ENCODE measurements at regions not wholly inside any gene's neighbourhood (a gene's known extent, or its start where the extent isn't known, plus 50 kb on each side); places are given as distances from the start of the nearest gene placed in this dataset.
A peak's percentile ranks its signal among the peaks of the same experiment; 100 is the strongest.

DNA sequence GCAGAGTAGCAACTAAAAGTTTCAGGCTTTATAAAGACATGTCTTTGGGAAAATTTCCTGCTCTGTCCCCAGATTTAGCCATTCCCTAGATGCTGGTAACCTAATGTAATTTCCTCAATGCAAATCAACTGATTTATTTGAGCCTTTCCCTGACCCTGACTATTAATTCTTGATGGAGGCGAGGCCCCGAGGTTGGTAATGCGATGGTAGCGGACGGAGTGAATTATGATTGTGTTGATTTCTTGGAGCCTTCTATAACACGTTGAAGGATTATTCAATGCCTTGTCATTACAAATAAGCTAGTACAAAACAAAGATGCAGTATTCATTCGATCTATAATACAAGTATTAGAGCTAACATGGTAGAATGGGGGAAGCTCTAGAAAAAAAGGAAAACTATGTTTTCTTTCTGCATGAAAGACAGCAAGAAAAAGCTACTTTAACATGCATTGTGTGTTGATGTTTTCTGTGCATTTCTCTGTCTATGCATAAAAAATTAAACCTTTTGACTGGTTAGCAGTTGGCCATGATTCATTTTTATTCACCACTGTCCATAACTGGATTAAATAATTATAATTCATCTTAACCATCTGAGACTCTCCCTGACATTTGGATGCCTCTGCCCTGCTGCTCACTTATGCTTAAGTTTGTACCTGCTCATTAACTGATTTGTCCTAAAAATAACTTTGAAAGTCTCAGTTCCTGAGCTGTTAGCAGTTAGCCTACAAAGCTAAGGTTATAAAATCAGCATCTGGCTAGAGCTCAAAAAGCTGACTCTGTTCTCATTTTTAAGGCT, 490.2 kb upstream of the NUDT12 start:
- H3K27ac ChIP-seq (ENCODE audit: low read depth in 1 of 2, low read length in 1 of 2) = no peak overlapping the region
- no peak for DNase-seq
- H3K4me1 ChIP-seq (ENCODE audit: control insufficient read depth in 5 of 5, insufficient read depth in 5 of 5, low read length in 5 of 5) = peaks cover 0 to 13% (median 0%) of the 10 kb centered on the region in 5 donors
- 87 to 92% methylated on average over 7 of the region's 7 CpGs for WGBS, 2 donors
- ATAC-seq (ENCODE audit: insufficient read depth, low FRiP score) = no peak
- H3K9me3 ChIP-seq (ENCODE audit: control insufficient read depth in 4 of 4, insufficient read depth in 3 of 4, low read length in 3 of 4) = no peaks in the 10 kb centered on the region
- TF ChIP-seq, protein P1, sequence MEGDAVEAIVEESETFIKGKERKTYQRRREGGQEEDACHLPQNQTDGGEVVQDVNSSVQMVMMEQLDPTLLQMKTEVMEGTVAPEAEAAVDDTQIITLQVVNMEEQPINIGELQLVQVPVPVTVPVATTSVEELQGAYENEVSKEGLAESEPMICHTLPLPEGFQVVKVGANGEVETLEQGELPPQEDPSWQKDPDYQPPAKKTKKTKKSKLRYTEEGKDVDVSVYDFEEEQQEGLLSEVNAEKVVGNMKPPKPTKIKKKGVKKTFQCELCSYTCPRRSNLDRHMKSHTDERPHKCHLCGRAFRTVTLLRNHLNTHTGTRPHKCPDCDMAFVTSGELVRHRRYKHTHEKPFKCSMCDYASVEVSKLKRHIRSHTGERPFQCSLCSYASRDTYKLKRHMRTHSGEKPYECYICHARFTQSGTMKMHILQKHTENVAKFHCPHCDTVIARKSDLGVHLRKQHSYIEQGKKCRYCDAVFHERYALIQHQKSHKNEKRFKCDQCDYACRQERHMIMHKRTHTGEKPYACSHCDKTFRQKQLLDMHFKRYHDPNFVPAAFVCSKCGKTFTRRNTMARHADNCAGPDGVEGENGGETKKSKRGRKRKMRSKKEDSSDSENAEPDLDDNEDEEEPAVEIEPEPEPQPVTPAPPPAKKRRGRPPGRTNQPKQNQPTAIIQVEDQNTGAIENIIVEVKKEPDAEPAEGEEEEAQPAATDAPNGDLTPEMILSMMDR (IDR thresholded peaks at IDR 0.05; ENCODE audit: control extremely low read depth, extremely low read depth) = no peak
- no peak overlapping the region for H3K4me3 ChIP-seq
- no peak overlapping the region for H3K9ac ChIP-seq (ENCODE audit: insufficient read depth in 1 of 2, low read length in 2 of 2)
- no peaks in the 10 kb centered on the region for H3K36me3 ChIP-seq (ENCODE audit: control insufficient read depth in 4 of 4, insufficient read depth in 4 of 4, low read length in 4 of 4)
- H3K27me3 ChIP-seq (ENCODE audit: control insufficient read depth in 3 of 3, insufficient read depth in 3 of 3, low read length in 2 of 3) = no peaks in the 10 kb centered on the region

DNA sequence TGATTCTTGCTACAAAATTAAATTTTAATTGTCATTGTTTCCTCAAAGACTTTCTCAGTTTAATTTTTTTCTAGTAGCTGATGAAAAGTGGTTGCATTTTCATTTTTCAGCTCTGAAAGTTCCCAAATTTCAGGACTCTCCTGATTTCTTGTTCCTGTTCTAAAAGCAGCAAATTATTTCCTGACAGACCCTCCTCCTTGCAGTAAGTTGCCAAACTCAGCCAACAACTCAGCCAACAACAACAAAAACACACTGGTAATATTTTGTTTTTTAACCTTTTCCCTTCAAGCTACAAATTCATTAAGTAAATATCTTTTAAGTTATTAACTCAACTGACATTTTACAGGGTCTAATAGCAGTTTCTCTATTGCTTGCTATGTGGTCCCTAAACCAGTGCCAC, 487.8 kb upstream of the NUDT12 start:
- TF ChIP-seq, protein P1 (IDR thresholded peaks at IDR 0.05; ENCODE audit: control extremely low read depth, extremely low read depth) = no peak
- ATAC-seq (ENCODE audit: insufficient read depth, low FRiP score) (no peak), DNase-seq (peak in 2 of 3 donors; percentile 24 to 62)
- H3K4me3 ChIP-seq = no peak overlapping the region
- no peak overlapping the region for H3K27ac ChIP-seq (ENCODE audit: low read depth in 1 of 2, low read length in 1 of 2)
- no peak overlapping the region for H3K9ac ChIP-seq (ENCODE audit: insufficient read depth in 1 of 2, low read length in 2 of 2)
- H3K36me3 ChIP-seq (ENCODE audit: control insufficient read depth in 4 of 4, insufficient read depth in 4 of 4, low read length in 4 of 4) = no peaks in the 10 kb centered on the region
- no peaks in the 10 kb centered on the region for H3K9me3 ChIP-seq (ENCODE audit: control insufficient read depth in 4 of 4, insufficient read depth in 3 of 4, low read length in 3 of 4)
- H3K4me1 ChIP-seq (ENCODE audit: control insufficient read depth in 5 of 5, insufficient read depth in 5 of 5, low read length in 5 of 5) = peaks cover 0 to 30% (median 0%) of the 10 kb centered on the region in 5 donors
- H3K27me3 ChIP-seq (ENCODE audit: control insufficient read depth in 3 of 3, insufficient read depth in 3 of 3, low read length in 2 of 3) = no peaks in the 10 kb centered on the region

- TF ChIP-seq, protein P1 (IDR thresholded peaks at IDR 0.05; ENCODE audit: control extremely low read depth, extremely low read depth) = no peak
- Histone ChIP-seq H3K36me3 (ENCODE audit: control insufficient read depth in 4 of 4, insufficient read depth in 4 of 4, low read length in 4 of 4) (no peaks in the 10 kb centered on the region), H3K4me3 (no peak overlapping the region), H3K9me3 (ENCODE audit: control insufficient read depth in 4 of 4, insufficient read depth in 3 of 4, low read length in 3 of 4) (no peaks in the 10 kb centered on the region), H3K4me1 (ENCODE audit: control insufficient read depth in 5 of 5, insufficient read depth in 5 of 5, low read length in 5 of 5) (peaks cover 0 to 33% (median 4%) of the 10 kb centered on the region in 5 donors), H3K9ac (ENCODE audit: insufficient read depth in 1 of 2, low read length in 2 of 2) (no peak overlapping the region), H3K27me3 (ENCODE audit: control insufficient read depth in 3 of 3, insufficient read depth in 3 of 3, low read length in 2 of 3) (no peaks in the 10 kb centered on the region), H3K27ac (ENCODE audit: low read depth in 1 of 2, low read length in 1 of 2) (no peak overlapping the region)
- 92 to 94% methylated on average over 8 of the region's 8 CpGs for WGBS, 2 donors
- ATAC-seq (ENCODE audit: insufficient read depth, low FRiP score) = no peak
- DNase-seq = no peak
Observed at GRCh38 chr5:104049752-104050151, 487.2 kb upstream of the NUDT12 start.
